ENCODE measurements at regions not wholly inside any gene's neighbourhood (a gene's known extent, or its start where the extent isn't known, plus 50 kb on each side); places are given as distances from the start of the nearest gene placed in this dataset.

GRCh38 chr19:33898062-33898677 is 101.5 kb downstream of the KCTD15 start (continued):
- TF ChIP-seq FOXA2 (IDR thresholded peaks at IDR 0.05): no peak
- no peak for TF ChIP-seq RAD21 (IDR thresholded peaks at IDR 0.05)
- TF ChIP-seq GABPA (IDR thresholded peaks at IDR 0.05 in 1 of 2, conservative IDR thresholded peaks at IDR 0.05 in 1 of 2): no peak
- no peak for TF ChIP-seq ATF3 (IDR thresholded peaks at IDR 0.05)

- Histone ChIP-seq H3K27me3 (ENCODE audit: control insufficient read depth in 4 of 4, insufficient read depth in 4 of 4, low read length in 3 of 4) (no peaks in the 10 kb centered on the region), H3K36me3 (ENCODE audit: control insufficient read depth in 4 of 4, insufficient read depth in 3 of 4, low read depth in 1 of 4, low read length in 3 of 4) (no peaks in the 10 kb centered on the region), H3K27ac (ENCODE audit: low read depth in 1 of 2, low read length in 2 of 2) (peak overlapping the region in 1 of 2 donors; percentile 67), H3K9ac (ENCODE audit: low read depth in 1 of 2, low read length in 2 of 2) (no peak overlapping the region), H3K4me3 (ENCODE audit: low read depth in 1 of 3, low read length in 3 of 3) (no peak overlapping the region), H3K9me3 (ENCODE audit: control insufficient read depth in 4 of 4, low read length in 3 of 4) (peaks cover 0 to 12% (median 3%) of the 10 kb centered on the region in 4 donors), H3K4me1 (ENCODE audit: control insufficient read depth in 4 of 4, insufficient read depth in 4 of 4, low read length in 3 of 4) (peaks cover 1 to 21% (median 13%) of the 10 kb centered on the region in 4 donors)
- DNase-seq (ENCODE audit: low spot score): no peak
- TF ChIP-seq GABPA (IDR thresholded peaks at IDR 0.05 in 1 of 2, conservative IDR thresholded peaks at IDR 0.05 in 1 of 2): peak in 1 of 2 donors; percentile 18
- TF ChIP-seq FOXA2 (IDR thresholded peaks at IDR 0.05): no peak
- TF ChIP-seq YY1 (IDR thresholded peaks at IDR 0.05): peak; percentile 61
- TF ChIP-seq RXRA (IDR thresholded peaks at IDR 0.05): peak; percentile 66 to 88
- TF ChIP-seq FOXA1 (IDR thresholded peaks at IDR 0.05): peak; percentile 48
- peak; percentile 80 to 90 for TF ChIP-seq HNF4A (conservative IDR thresholded peaks at IDR 0.05)
- TF ChIP-seq HNF4G (IDR thresholded peaks at IDR 0.05): peak; percentile 49
- no peak for TF ChIP-seq ATF3 (IDR thresholded peaks at IDR 0.05)
- peak in 1 of 2 donors; percentile 19 for TF ChIP-seq EGR1 (IDR thresholded peaks at IDR 0.05; ENCODE audit: low read depth in 2 of 2)
- no peak for TF ChIP-seq TAF1 (conservative IDR thresholded peaks at IDR 0.05)
- peak; percentile 51 for TF ChIP-seq REST (IDR thresholded peaks at IDR 0.05)
- peak; percentile 23 to 49 for TF ChIP-seq RAD21 (IDR thresholded peaks at IDR 0.05)
- peak; percentile 67 for TF ChIP-seq ZBTB33 (IDR thresholded peaks at IDR 0.05)
- no peak for TF ChIP-seq NR2F2 (IDR thresholded peaks at IDR 0.05)
- TF ChIP-seq SP1 (IDR thresholded peaks at IDR 0.05): peak; percentile 78
- TF ChIP-seq MAX (IDR thresholded peaks at IDR 0.05): peak; percentile 90
- TF ChIP-seq CTCF (IDR thresholded peaks at IDR 0.05; ENCODE audit: low read depth, low read length, missing input control): no peak
- TF ChIP-seq JUND (IDR thresholded peaks at IDR 0.05): peak in 1 of 2 donors; percentile 52
- 45% methylated on average over 3 of the region's 3 CpGs for WGBS
Measured at GRCh38 chr19:33900817-33901216, 104.1 kb downstream of the KCTD15 start.

All from liver (tissue), 8 donors.